Testis (tissue), 2 donors: ENCODE measurements at regions not wholly inside any gene's neighbourhood (a gene's known extent, or its start where the extent isn't known, plus 50 kb on each side); places are given as distances from the start of the nearest gene placed in this dataset.

ENCODE experiments used
- DNase-seq: peaks from one replicate; pipeline ENCODE4 v3.0.0-alpha.2; 2019
- H3K27ac ChIP-seq, 2 donors: fragments of 200-600 bp; sonication (generic); one replicate each; pipeline ENCODE4 v1.5.1; 2019
- H3K27me3 ChIP-seq: fragments of 200-600 bp; sonication (generic); one replicate; pipeline ENCODE4 v1.5.1; 2019
- H3K36me3 ChIP-seq: fragments of 200-600 bp; sonication (generic); one replicate; pipeline ENCODE4 v1.5.1; 2017; ENCODE audit warnings: low read depth; ENCODE audit errors: missing control alignments
- H3K4me1 ChIP-seq: fragments of 200-600 bp; sonication (generic); one replicate; pipeline ENCODE4 v1.5.1; 2019
- H3K4me3 ChIP-seq, 2 donors: fragments of 200-600 bp; sonication (generic); one replicate each; pipeline ENCODE4 v1.5.1; 2017 to 2019
- H3K9me3 ChIP-seq: fragments of 200-600 bp; sonication (generic); one replicate; pipeline ENCODE4 v1.5.1; 2017
- POLR2A ChIP-seq: fragments of 450-650 bp; IDR thresholded peaks from one replicate; pipeline ENCODE4 v1.6.1; 2017; ENCODE audit warnings: antibody characterized with exemption, mild to moderate bottlenecking, moderate library complexity
- WGBS, 2 donors: methylation state at CpG; one replicate each; pipeline ENCODE4 v1.1.5; 2018; 5-methylcytosine and 5-hydroxymethylcytosine counted together
- intact Hi-C: fragments of 100-400 bp; cut with DNase I; formaldehyde crosslinking; loops from one replicate; pipeline ENCODE4 v1.15.1; 2023; ENCODE audit warnings: low total_unique reads
- TF ChIP-seq, protein P1 (sequence below), 3 experiments: fragments of 450-650 bp in 2 of 3; fragments of 200-600 bp in 1 of 3; sonication (generic) in 1 of 3; IDR thresholded peaks; one replicate each; pipeline ENCODE4 v1.5.1; 2016 to 2019; ENCODE audit warnings: antibody characterized with exemption in 3 of 3, mild to moderate bottlenecking in 2 of 3, moderate library complexity in 1 of 3

DNA sequence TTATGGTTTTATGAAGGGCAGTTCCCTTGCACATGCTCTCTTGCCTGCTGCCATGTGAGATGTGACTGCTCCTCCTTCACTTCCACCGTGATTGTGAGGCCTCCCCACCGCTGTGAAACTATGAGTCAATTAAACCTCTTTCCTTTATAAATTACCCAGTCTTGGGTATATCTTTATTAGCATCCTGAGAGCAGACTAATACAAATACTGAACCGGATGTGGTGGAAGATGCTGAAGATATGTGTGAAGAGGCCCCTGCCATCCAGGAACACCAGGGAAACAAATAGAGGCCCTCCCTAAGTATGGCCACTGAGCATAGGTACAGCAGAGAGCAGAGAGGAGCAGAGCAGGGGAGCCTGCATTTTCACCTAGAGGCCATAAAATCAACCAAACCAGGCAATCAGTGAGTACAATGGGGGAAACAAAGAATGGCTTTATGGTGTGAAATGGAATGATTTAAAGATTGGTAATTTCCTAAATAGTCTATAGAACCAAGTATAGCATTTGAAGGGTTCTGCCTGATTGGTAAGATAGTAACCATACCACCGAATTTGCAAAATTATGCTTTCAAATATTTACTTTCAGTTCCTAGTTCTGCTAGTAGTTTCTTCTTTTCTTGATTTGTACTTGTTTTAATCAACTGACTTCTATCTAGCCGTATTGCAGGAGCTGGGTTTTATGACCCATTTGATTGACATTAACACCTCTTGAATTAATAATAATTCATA is 421.6 kb downstream of the IRX1 start:
- intact Hi-C loops: no loop called here
- WGBS, 2 donors: 78 to 82% methylated on average over 5 of the region's 5 CpGs

DNA sequence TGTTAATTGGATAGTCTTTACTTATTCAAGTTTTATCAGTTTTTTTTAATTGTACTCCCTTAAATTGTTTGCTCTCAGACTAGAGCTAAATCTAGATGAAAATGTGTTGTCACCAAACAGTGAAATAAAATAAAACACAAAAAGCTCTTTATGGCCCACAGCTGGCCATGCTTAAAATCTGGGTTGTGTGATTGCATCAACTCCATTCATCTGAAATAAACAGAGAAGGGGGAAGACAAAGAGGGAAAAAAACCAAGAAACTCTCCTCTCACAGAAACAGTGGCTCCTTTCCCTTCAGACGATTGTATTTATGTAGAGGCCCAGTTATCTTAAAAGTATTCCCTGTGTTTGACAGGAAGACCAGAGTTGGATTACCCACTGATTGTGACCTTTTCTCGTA is 422.4 kb downstream of the IRX1 start:
- no peaks in the 10 kb centered on the region for H3K27me3 ChIP-seq
- no peak for DNase-seq
- intact Hi-C loops: no loop called here
- no peak overlapping the region for H3K4me3 ChIP-seq
- TF ChIP-seq POLR2A: no peak
- TF ChIP-seq, protein P1, sequence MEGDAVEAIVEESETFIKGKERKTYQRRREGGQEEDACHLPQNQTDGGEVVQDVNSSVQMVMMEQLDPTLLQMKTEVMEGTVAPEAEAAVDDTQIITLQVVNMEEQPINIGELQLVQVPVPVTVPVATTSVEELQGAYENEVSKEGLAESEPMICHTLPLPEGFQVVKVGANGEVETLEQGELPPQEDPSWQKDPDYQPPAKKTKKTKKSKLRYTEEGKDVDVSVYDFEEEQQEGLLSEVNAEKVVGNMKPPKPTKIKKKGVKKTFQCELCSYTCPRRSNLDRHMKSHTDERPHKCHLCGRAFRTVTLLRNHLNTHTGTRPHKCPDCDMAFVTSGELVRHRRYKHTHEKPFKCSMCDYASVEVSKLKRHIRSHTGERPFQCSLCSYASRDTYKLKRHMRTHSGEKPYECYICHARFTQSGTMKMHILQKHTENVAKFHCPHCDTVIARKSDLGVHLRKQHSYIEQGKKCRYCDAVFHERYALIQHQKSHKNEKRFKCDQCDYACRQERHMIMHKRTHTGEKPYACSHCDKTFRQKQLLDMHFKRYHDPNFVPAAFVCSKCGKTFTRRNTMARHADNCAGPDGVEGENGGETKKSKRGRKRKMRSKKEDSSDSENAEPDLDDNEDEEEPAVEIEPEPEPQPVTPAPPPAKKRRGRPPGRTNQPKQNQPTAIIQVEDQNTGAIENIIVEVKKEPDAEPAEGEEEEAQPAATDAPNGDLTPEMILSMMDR (IDR thresholded peaks at IDR 0.05): no peak
- H3K9me3 ChIP-seq: no peaks in the 10 kb centered on the region
- H3K36me3 ChIP-seq: no peaks in the 10 kb centered on the region
- 57 to 68% methylated on average over 2 of the region's 2 CpGs for WGBS, 2 donors
- no peaks in the 10 kb centered on the region for H3K4me1 ChIP-seq
- H3K27ac ChIP-seq: no peak overlapping the region

More for the DNA sequence above, 421.6 kb downstream of the IRX1 start:
- no peak for TF ChIP-seq POLR2A
- TF ChIP-seq, protein P1 (IDR thresholded peaks at IDR 0.05): no peak
- Histone ChIP-seq H3K9me3 (no peaks in the 10 kb centered on the region), H3K27ac (no peak overlapping the region), H3K4me1 (no peaks in the 10 kb centered on the region), H3K36me3 (no peaks in the 10 kb centered on the region), H3K4me3 (no peak overlapping the region), H3K27me3 (no peaks in the 10 kb centered on the region)
- DNase-seq: no peak

DNA sequence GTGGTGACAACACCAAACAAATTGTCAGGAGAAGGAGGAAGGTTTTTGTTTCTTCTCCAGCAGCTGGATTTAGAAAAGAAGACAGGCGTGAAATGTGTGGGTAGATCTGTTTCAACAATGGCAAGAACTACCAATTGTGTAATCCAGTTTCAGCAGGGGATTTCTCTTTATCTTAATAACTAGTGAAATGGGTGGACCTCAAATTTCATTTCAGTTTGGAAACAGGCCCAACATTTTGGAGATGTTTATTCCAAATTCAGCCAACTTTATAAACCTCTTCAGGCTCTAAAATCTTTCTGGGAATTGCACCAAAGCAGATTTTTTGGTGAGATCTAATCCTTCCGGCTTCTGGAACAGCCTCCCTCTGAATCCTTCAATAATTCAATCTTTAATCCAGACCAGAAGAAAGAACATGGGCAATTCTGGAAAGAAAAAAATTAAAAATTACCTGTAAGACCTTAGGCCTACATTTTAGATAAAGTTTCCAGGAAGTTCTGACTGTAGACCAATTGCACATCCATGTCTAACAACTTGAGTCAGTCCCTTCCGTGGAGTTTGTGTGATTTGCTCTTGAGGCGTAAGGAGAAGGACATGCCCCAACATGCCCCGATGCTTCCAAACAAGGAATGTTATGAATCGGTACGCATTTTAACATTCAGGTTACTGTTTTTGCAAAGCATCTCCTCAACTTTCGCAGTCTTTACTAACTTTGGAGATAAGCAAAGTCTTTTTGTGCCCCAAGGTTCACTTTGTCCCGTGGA is 423.6 kb downstream of the IRX1 start:
- Histone ChIP-seq H3K9me3 (no peaks in the 10 kb centered on the region), H3K36me3 (no peaks in the 10 kb centered on the region), H3K27ac (no peak overlapping the region), H3K27me3 (no peaks in the 10 kb centered on the region), H3K4me1 (no peaks in the 10 kb centered on the region), H3K4me3 (no peak overlapping the region)
- intact Hi-C loops: no loop called here
- TF ChIP-seq, protein P1 (IDR thresholded peaks at IDR 0.05): no peak
- 87 to 88% methylated on average over 9 of the region's 9 CpGs for WGBS, 2 donors
- DNase-seq: no peak

DNA sequence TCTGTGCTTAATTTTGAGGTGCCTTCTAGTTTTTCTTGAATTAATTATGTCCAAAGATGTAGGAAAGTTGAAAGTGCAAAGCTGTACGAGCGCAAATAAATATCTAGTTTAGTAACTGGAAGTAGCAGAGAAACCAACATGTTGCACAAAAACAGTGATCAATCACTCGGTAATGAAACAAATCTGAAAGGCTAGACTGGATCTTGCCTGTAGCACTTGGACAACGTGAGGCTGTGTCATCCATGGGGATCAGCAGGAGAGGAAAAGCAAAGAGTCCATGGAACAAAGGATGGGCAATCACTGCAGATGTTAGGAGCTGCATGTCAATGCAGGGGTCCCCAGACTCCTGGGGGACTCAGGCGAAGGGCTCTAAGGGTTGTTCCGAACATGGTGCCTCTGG is 424.2 kb downstream of the IRX1 start:
- TF ChIP-seq, protein P1 (IDR thresholded peaks at IDR 0.05): no peak
- TF ChIP-seq POLR2A: no peak

More for the DNA sequence above, 424.2 kb downstream of the IRX1 start:
- H3K9me3 ChIP-seq: no peaks in the 10 kb centered on the region
- no peaks in the 10 kb centered on the region for H3K27me3 ChIP-seq
- 91 to 92% methylated on average over 6 of the region's 6 CpGs for WGBS, 2 donors
- no peak for DNase-seq
- H3K27ac ChIP-seq: no peak overlapping the region
- intact Hi-C loops: no loop called here
- no peak overlapping the region for H3K4me3 ChIP-seq
- H3K36me3 ChIP-seq: no peaks in the 10 kb centered on the region
- no peaks in the 10 kb centered on the region for H3K4me1 ChIP-seq
